CD4-positive, alpha-beta T cell treated with Interleukin-17A for 1 hour (primary cell): ENCODE measurements at regions not wholly inside any gene's neighbourhood (a gene's known extent, or its start where the extent isn't known, plus 50 kb on each side); places are given as distances from the start of the nearest gene placed in this dataset.

Experiments used
- DNase-seq: peaks from one replicate; pipeline ENCODE4 v3.0.0-alpha.2; 2020

GRCh38 chr3:72586694-72587093 lies 261.6 kb downstream of the SHQ1 start:
- no peak for DNase-seq

GRCh38 chr3:72585966-72586365 lies 262.3 kb downstream of the SHQ1 start:
- DNase-seq, result no peak

GRCh38 chr3:72584262-72584661 lies 264.0 kb downstream of the SHQ1 start:
- DNase-seq, result no peak

- no peak for DNase-seq
Observed at GRCh38 chr3:72582963-72583362, 265.3 kb downstream of the SHQ1 start.

- no peak for DNase-seq
Observed at GRCh38 chr3:72582211-72582878, 265.9 kb downstream of the SHQ1 start.

GRCh38 chr3:72580900-72581299 lies 267.3 kb downstream of the SHQ1 start:
- DNase-seq, result no peak

- DNase-seq, result no peak
Observed at GRCh38 chr3:72580246-72580756, 267.9 kb downstream of the SHQ1 start.

GRCh38 chr3:72579581-72580245 lies 268.5 kb downstream of the SHQ1 start:
- DNase-seq, result no peak

GRCh38 chr3:72579191-72579580 lies 269.1 kb downstream of the SHQ1 start:
- DNase-seq, result no peak

GRCh38 chr3:72577190-72577589 lies 271.1 kb downstream of the SHQ1 start:
- DNase-seq, result no peak

GRCh38 chr3:72576563-72576962 lies 271.7 kb downstream of the SHQ1 start:
- DNase-seq, result no peak

- DNase-seq, result no peak
Observed at GRCh38 chr3:72574144-72574543, 274.1 kb downstream of the SHQ1 start.

GRCh38 chr3:72573051-72573450 lies 275.2 kb downstream of the SHQ1 start:
- no peak for DNase-seq

GRCh38 chr3:72572489-72573007 lies 275.7 kb downstream of the SHQ1 start:
- no peak for DNase-seq

GRCh38 chr3:72571638-72572114 lies 276.6 kb downstream of the SHQ1 start:
- no peak for DNase-seq

GRCh38 chr3:72571052-72571451 lies 277.2 kb downstream of the SHQ1 start:
- no peak for DNase-seq

- no peak for DNase-seq
Observed at GRCh38 chr3:72569754-72570440, 278.3 kb downstream of the SHQ1 start.

- no peak for DNase-seq
Observed at GRCh38 chr3:72568083-72568482, 280.2 kb downstream of the SHQ1 start.

- no peak for DNase-seq
Observed at GRCh38 chr3:72567474-72567873, 280.8 kb downstream of the SHQ1 start.

GRCh38 chr3:72565593-72565992 lies 282.7 kb downstream of the SHQ1 start:
- DNase-seq, result no peak

GRCh38 chr3:72563690-72564370 lies 284.4 kb downstream of the SHQ1 start:
- no peak for DNase-seq

GRCh38 chr3:72560846-72561675 lies 287.2 kb downstream of the SHQ1 start:
- DNase-seq, result no peak
